GM12873 (cell line): ENCODE measurements at regions not wholly inside any gene's neighbourhood (a gene's known extent, or its start where the extent isn't known, plus 50 kb on each side); places are given as distances from the start of the nearest gene placed in this dataset.

Source experiments
- TF ChIP-seq, protein P1 (sequence below): IDR thresholded peaks from 2 replicates; pipeline ENCODE4 v1.5.1; 2012; ENCODE audit warnings: low read depth, mild to moderate bottlenecking, moderate library complexity, low read length, control low read depth; ENCODE audit not compliant: insufficient read depth; ENCODE audit errors: missing control alignments

GRCh38 chr3:159340877-159341500, 539.1 kb downstream of the MFSD1 start:
- TF ChIP-seq, protein P1, sequence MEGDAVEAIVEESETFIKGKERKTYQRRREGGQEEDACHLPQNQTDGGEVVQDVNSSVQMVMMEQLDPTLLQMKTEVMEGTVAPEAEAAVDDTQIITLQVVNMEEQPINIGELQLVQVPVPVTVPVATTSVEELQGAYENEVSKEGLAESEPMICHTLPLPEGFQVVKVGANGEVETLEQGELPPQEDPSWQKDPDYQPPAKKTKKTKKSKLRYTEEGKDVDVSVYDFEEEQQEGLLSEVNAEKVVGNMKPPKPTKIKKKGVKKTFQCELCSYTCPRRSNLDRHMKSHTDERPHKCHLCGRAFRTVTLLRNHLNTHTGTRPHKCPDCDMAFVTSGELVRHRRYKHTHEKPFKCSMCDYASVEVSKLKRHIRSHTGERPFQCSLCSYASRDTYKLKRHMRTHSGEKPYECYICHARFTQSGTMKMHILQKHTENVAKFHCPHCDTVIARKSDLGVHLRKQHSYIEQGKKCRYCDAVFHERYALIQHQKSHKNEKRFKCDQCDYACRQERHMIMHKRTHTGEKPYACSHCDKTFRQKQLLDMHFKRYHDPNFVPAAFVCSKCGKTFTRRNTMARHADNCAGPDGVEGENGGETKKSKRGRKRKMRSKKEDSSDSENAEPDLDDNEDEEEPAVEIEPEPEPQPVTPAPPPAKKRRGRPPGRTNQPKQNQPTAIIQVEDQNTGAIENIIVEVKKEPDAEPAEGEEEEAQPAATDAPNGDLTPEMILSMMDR, result no peak

- TF ChIP-seq, protein P1, result no peak
Observed at GRCh38 chr3:159346271-159346903, 544.5 kb downstream of the MFSD1 start.

- TF ChIP-seq, protein P1, result no peak
Observed at GRCh38 chr3:159348431-159348830, 546.6 kb downstream of the MFSD1 start.

DNA sequence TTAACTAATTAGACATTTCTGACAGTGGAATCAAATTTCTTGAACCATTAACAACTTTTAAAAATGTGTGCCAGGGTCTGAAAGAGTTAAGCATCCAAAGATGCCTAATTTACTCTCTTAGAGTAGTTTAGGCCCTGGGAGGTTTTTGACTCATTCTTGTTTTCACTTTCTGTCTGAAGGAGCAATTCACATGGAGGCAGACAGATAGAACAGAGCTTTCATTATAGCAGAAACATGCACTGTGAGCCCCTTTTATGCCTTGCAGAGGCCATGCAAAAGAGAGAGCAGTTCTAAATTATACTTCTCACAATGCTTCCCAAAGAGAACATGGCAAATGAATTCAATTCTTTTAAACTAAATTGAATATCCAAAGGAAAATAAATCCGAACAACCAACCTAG, 554.8 kb downstream of the MFSD1 start:
- TF ChIP-seq, protein P1, result no peak

- TF ChIP-seq, protein P1, result no peak
Observed at GRCh38 chr3:159364511-159364910, 562.7 kb downstream of the MFSD1 start.

GRCh38 chr3:159366476-159366875, 564.6 kb downstream of the MFSD1 start:
- TF ChIP-seq, protein P1, result no peak

DNA sequence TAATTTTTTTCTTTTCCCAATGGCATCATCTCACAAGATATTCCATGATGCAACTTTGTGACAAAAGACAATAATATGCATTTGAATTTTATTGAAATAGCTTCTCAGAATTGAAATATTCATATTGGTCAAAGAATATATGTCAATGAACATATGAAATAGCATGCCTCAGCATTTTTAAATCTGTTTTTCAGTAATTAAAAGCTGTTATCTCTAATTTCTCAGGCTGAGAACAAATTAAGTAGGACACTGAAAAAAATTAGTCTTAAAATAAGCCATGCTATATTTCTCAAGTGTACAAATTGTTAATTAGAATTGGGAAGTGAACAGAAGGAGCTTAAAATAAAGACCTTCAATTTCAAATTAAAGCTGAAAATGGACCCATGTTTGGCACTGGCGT, 570.1 kb downstream of the MFSD1 start:
- TF ChIP-seq, protein P1, result no peak
